ENCODE measurements at regions not wholly inside any gene's neighbourhood (a gene's known extent, or its start where the extent isn't known, plus 50 kb on each side); places are given as distances from the start of the nearest gene placed in this dataset.
A peak's percentile ranks its signal among the peaks of the same experiment; 100 is the strongest.

DNA sequence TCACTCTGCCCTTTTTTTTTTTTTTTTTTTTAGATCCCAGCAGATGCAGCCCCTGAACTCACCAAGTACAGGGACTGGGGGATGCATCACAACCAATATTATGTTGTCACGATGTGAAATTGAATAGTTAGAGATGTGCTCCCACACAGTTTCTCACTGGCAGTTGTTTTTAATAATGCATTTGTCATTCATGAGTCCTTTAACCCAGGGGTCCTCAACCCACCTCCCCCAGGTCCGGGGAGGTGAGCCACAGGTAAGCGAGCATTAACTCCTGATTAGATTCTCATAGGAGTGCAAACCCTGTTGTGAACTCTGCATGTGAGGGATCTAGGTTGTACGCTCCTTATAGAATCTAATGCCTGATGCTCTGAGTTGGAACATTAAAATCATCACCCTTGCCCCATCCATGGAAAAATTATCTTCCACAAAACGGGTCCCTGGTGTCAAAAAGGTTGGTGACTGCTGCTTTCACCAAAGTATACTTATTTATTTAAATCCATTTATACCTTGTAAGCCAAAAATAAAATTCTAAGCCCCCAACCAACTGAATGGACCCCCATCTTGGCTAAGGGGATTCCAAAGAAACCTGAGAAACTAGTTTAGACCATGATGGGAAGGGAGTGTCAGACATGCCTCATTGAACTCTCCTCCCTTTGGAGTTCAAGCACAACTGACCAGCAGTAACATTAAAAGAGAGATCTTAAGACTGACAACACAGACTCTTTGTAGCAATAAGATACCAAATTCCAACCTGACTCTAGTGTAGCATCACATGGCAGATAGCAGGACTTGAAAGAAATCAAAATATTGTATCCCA is 119.3 kb upstream of the ATP1A1 start:
- H3K4me3 ChIP-seq (ENCODE audit: low read length): no peak overlapping the region
- DNase-seq: no peak
- WGBS (ENCODE audit: insufficient coverage, low lambda C conversion rate): 100% methylated on average over 1 of the region's 5 CpGs
- no peaks in the 10 kb centered on the region for H3K27me3 ChIP-seq (ENCODE audit: control insufficient read depth, insufficient read depth, low read length)
- no peaks in the 10 kb centered on the region for H3K9me3 ChIP-seq (ENCODE audit: control insufficient read depth, low read depth, low read length)
- peaks cover 48% of the 10 kb centered on the region for H3K4me1 ChIP-seq (ENCODE audit: control insufficient read depth, insufficient read depth, low read length)
- peak overlapping the region; percentile 58 for H3K27ac ChIP-seq (ENCODE audit: low read length)
- H3K36me3 ChIP-seq (ENCODE audit: control insufficient read depth, insufficient read depth, low read length): no peaks in the 10 kb centered on the region

DNA sequence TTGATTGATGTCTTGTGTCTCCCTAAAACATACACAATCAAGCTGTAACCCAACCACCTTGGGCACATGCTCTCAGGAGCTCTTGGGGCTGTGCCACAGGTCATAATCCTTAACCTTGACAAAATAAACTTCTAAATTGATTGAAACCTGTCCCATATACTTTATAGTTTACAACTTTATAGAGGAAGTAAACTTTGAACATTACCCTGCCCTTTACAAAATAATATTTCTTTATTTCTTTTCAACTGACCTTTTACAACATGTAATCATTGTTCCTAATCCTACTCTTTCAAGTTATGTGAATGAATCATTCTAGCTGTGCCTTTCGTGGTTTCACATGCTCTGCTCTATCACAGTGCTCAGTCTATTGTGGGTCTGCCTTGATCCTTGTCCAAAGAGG is 118.3 kb upstream of the ATP1A1 start:
- H3K27ac ChIP-seq (ENCODE audit: low read length): peak overlapping the region; percentile 75
- no peaks in the 10 kb centered on the region for H3K27me3 ChIP-seq (ENCODE audit: control insufficient read depth, insufficient read depth, low read length)
- peaks cover 49% of the 10 kb centered on the region for H3K4me1 ChIP-seq (ENCODE audit: control insufficient read depth, insufficient read depth, low read length)
- peak; percentile 56 to 85 for DNase-seq
- H3K4me3 ChIP-seq (ENCODE audit: low read length): no peak overlapping the region
- WGBS (ENCODE audit: insufficient coverage, low lambda C conversion rate): no CpG with 5 or more reads among the region's 1 CpG
- H3K9me3 ChIP-seq (ENCODE audit: control insufficient read depth, low read depth, low read length): no peaks in the 10 kb centered on the region
- no peaks in the 10 kb centered on the region for H3K36me3 ChIP-seq (ENCODE audit: control insufficient read depth, insufficient read depth, low read length)

DNA sequence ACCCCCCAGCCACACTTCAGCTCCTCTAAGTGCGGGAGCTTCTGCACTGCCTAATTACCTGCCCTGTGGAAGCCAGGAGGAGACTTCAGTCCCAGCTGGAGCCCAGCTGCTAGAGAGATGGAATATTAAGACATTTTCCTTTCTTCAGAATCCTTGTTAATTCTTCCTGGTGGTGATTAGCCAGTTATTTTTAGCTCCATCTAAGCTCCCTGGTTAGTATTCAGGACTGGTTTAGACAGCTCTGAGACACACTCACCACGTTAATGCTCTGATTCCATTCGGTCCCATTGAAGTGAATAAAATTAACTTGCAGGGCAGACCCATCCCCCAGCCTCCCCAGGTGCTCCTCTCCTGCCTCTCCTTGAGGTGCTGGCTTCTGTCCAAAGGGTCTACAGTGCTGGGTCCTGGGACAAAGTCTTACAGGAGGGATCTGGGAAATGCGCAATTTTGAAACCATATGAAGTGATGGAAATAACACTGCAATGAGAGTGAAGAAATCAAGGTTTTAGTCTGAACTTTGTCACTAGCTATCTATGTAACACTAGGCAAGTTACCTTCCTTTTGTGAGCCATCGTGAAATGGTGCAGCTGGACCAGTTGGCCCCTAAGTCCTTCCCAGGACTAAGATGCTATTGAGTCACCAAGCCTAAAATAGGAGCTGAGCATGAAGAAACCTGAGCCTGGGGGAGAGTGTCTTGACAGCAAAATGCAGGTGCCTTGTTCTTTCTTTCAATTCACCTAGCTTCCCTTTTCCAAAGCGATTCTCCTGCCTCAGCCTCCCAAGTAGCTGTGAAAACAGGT is 117.4 kb upstream of the ATP1A1 start:
- Histone ChIP-seq H3K4me1 (ENCODE audit: control insufficient read depth, insufficient read depth, low read length) (peaks cover 58% of the 10 kb centered on the region), H3K36me3 (ENCODE audit: control insufficient read depth, insufficient read depth, low read length) (no peaks in the 10 kb centered on the region), H3K27ac (ENCODE audit: low read length) (peak overlapping the region; percentile 75), H3K27me3 (ENCODE audit: control insufficient read depth, insufficient read depth, low read length) (no peaks in the 10 kb centered on the region), H3K9me3 (ENCODE audit: control insufficient read depth, low read depth, low read length) (no peaks in the 10 kb centered on the region), H3K4me3 (ENCODE audit: low read length) (no peak overlapping the region)
- peak; percentile 72 to 89 for DNase-seq
- 60% methylated on average over 1 of the region's 6 CpGs for WGBS (ENCODE audit: insufficient coverage, low lambda C conversion rate)

DNA sequence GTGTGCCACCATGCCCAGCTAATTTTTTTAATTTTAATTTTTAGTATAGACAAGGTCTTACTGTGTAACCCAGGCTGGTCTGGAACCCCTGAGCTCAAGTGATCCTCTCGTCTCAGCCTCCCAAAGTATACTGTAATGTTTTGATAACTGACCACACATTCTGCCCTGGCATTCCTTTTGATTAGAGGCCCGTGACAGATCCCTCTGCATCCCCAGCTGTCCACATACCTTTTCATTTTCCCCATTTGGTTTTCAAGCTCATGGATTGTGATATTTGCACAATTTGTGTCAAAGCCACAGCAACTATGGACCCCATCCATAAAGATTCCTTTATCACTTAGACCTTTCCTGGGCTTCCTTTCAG is 116.8 kb upstream of the ATP1A1 start:
- no peak for DNase-seq
- H3K36me3 ChIP-seq (ENCODE audit: control insufficient read depth, insufficient read depth, low read length): no peaks in the 10 kb centered on the region
- no peak overlapping the region for H3K4me3 ChIP-seq (ENCODE audit: low read length)
- H3K27ac ChIP-seq (ENCODE audit: low read length): peak overlapping the region; percentile 75
- no CpG with 5 or more reads among the region's 2 CpGs for WGBS (ENCODE audit: insufficient coverage, low lambda C conversion rate)
- H3K27me3 ChIP-seq (ENCODE audit: control insufficient read depth, insufficient read depth, low read length): no peaks in the 10 kb centered on the region
- no peaks in the 10 kb centered on the region for H3K9me3 ChIP-seq (ENCODE audit: control insufficient read depth, low read depth, low read length)
- peaks cover 61% of the 10 kb centered on the region for H3K4me1 ChIP-seq (ENCODE audit: control insufficient read depth, insufficient read depth, low read length)

DNA sequence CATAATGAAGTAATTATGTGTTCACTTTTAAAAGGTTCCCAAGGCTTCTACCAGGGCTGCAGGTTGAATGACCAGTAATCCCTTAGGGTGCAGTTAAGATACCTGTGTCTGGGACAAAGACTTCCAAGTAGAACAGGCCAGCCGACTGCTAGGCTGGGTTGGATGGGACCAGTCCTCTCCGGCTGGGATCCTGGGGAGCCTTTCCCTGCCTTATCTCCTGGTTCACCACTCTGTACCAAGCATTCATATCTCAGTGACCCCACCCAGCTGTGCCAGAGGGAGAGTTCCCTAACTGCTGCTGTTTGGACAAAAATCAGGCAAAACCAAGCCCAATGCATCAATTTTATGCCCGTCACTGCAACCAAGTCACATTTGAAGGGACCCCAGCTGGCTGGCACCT is 116.2 kb upstream of the ATP1A1 start:
- Histone ChIP-seq H3K36me3 (ENCODE audit: control insufficient read depth, insufficient read depth, low read length) (no peaks in the 10 kb centered on the region), H3K9me3 (ENCODE audit: control insufficient read depth, low read depth, low read length) (no peaks in the 10 kb centered on the region), H3K4me1 (ENCODE audit: control insufficient read depth, insufficient read depth, low read length) (peaks cover 56% of the 10 kb centered on the region), H3K27me3 (ENCODE audit: control insufficient read depth, insufficient read depth, low read length) (no peaks in the 10 kb centered on the region), H3K4me3 (ENCODE audit: low read length) (no peak overlapping the region), H3K27ac (ENCODE audit: low read length) (peak overlapping the region; percentile 75)
- no CpG with 5 or more reads among the region's 3 CpGs for WGBS (ENCODE audit: insufficient coverage, low lambda C conversion rate)
- DNase-seq: peak in 1 of 2 donors; percentile 60

DNA sequence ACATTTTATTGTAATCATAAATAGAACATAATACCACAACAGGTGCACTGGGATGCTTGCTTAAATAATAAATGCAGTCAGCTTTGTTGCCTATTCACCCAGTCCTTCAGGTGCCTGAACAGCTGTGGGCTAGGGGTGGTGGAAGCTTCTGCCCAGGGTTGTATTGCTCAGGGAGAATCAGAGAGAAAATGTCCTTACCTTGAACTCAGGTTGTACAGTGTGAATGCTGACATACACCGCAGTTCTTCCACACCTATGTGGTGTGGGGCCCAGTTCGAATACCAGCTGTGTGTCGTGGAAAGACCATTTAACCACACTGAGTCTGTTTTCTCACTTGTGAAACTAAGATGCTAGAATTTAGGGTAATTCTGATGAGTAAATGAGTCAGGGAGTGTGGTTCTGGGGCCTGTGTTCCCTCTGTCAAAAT is 115.7 kb upstream of the ATP1A1 start:
- no CpG with 5 or more reads among the region's 3 CpGs for WGBS (ENCODE audit: insufficient coverage, low lambda C conversion rate)
- no peaks in the 10 kb centered on the region for H3K9me3 ChIP-seq (ENCODE audit: control insufficient read depth, low read depth, low read length)
- peaks cover 56% of the 10 kb centered on the region for H3K4me1 ChIP-seq (ENCODE audit: control insufficient read depth, insufficient read depth, low read length)
- no peaks in the 10 kb centered on the region for H3K36me3 ChIP-seq (ENCODE audit: control insufficient read depth, insufficient read depth, low read length)
- no peak overlapping the region for H3K4me3 ChIP-seq (ENCODE audit: low read length)
- H3K27ac ChIP-seq (ENCODE audit: low read length): peak overlapping the region; percentile 11
- H3K27me3 ChIP-seq (ENCODE audit: control insufficient read depth, insufficient read depth, low read length): no peaks in the 10 kb centered on the region
- no peak for DNase-seq

DNA sequence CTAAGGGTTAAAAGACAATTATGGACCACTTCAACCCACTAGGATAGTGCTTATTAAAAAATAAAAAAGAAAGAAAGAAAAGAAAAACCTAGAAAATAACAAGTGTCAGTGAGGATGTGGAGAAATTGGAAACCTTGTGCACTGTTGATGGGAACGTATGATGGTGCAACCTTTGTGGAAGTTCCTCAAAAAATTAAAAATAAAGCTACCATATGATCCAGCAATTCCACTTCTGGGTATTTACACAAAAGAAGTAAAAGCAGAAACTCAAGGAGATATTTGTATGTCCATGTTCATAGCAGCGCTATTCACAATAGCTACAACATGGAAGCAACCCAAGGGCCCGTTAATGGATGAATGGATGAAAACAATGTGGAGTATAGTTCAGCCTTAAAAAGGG is 115.2 kb upstream of the ATP1A1 start:
- Histone ChIP-seq H3K36me3 (ENCODE audit: control insufficient read depth, insufficient read depth, low read length) (no peaks in the 10 kb centered on the region), H3K4me1 (ENCODE audit: control insufficient read depth, insufficient read depth, low read length) (peaks cover 51% of the 10 kb centered on the region), H3K4me3 (ENCODE audit: low read length) (no peak overlapping the region), H3K27ac (ENCODE audit: low read length) (no peak overlapping the region), H3K27me3 (ENCODE audit: control insufficient read depth, insufficient read depth, low read length) (no peaks in the 10 kb centered on the region), H3K9me3 (ENCODE audit: control insufficient read depth, low read depth, low read length) (no peaks in the 10 kb centered on the region)
- WGBS (ENCODE audit: insufficient coverage, low lambda C conversion rate): 100% methylated on average over 1 of the region's 3 CpGs
- no peak for DNase-seq

DNA sequence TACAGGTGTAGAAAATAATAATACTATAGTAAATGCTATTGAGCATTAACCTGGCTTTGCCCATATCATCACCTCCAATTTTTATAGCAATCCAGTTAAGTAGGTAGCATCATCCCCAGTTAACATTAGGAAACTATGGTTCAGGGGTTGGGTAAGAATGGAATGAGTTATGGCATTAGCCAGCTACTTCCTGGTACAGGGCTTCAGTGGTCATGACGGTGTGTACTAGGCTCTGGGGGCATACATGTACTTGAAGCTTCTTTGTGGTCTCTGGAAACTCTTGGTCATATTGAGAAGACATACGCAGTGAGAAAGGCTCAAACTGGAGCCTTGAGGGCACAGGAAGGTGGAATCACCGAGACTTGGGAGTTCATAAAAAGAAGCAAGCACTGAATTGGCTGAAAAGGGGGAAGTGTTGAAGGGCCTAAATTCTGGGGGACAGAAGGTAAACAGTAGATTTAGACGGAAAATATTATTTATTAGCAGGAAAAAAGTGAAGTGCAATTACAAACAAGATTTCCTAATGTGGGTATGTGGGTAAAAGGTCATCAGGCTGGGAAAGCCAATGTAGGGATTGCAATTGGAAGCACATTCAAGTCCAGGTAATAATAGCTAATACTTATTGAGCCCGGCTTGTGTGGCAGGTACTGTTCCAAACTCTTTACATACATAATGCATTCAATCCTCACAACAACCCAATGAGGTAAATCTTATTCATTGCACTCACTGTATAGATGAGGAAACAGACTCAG is 114.2 kb upstream of the ATP1A1 start:
- Histone ChIP-seq H3K27me3 (ENCODE audit: control insufficient read depth, insufficient read depth, low read length) (no peaks in the 10 kb centered on the region), H3K9me3 (ENCODE audit: control insufficient read depth, low read depth, low read length) (no peaks in the 10 kb centered on the region), H3K4me3 (ENCODE audit: low read length) (no peak overlapping the region), H3K27ac (ENCODE audit: low read length) (no peak overlapping the region), H3K36me3 (ENCODE audit: control insufficient read depth, insufficient read depth, low read length) (no peaks in the 10 kb centered on the region), H3K4me1 (ENCODE audit: control insufficient read depth, insufficient read depth, low read length) (peaks cover 48% of the 10 kb centered on the region)
- DNase-seq: peak in 1 of 2 donors; percentile 34
- WGBS (ENCODE audit: insufficient coverage, low lambda C conversion rate): 75% methylated on average over 2 of the region's 5 CpGs

DNA sequence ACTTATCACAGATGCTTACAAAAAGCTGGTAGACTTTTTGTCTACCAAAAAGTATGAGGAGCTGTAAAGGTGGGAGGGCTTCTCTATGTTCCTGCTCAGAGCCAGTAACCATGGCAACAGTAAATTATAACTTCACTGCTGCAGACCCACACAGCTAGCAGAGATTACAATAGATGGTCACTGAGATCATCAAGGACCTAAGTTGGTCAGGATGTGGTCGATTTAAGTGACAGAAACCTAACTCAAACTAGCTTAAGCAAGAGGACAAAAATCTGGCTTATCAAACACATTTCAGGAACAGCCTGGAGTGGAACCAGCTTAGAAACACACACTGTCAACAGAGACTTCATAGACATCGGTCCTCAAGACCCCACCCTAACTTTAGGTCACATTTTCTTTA is 113.4 kb upstream of the ATP1A1 start:
- no peak overlapping the region for H3K27ac ChIP-seq (ENCODE audit: low read length)
- no peaks in the 10 kb centered on the region for H3K36me3 ChIP-seq (ENCODE audit: control insufficient read depth, insufficient read depth, low read length)
- no peaks in the 10 kb centered on the region for H3K9me3 ChIP-seq (ENCODE audit: control insufficient read depth, low read depth, low read length)
- no peak overlapping the region for H3K4me3 ChIP-seq (ENCODE audit: low read length)
- peaks cover 40% of the 10 kb centered on the region for H3K4me1 ChIP-seq (ENCODE audit: control insufficient read depth, insufficient read depth, low read length)
- WGBS (ENCODE audit: insufficient coverage, low lambda C conversion rate): no CpG with 5 or more reads among the region's 2 CpGs
- no peak for DNase-seq
- H3K27me3 ChIP-seq (ENCODE audit: control insufficient read depth, insufficient read depth, low read length): no peaks in the 10 kb centered on the region

DNA sequence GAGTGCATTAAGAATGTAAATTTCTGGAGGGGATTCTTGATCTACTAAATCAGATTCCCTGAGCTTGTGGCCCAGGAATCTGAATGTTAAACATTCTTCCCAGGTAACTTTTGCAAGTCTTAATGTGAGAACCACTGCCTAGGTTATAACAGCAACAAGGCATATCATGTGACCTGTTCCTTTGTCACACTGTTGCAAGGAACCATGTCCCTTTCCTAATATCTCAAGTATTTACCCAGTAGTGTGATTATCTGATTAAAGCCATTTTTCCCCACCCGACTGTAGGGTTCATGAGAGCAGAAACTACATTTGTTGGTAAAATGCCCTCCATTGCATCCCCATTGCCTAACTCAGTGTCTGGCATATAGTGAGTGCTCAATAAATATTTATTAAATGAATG is 112.9 kb upstream of the ATP1A1 start:
- Histone ChIP-seq H3K9me3 (ENCODE audit: control insufficient read depth, low read depth, low read length) (no peaks in the 10 kb centered on the region), H3K27me3 (ENCODE audit: control insufficient read depth, insufficient read depth, low read length) (no peaks in the 10 kb centered on the region), H3K4me3 (ENCODE audit: low read length) (no peak overlapping the region), H3K27ac (ENCODE audit: low read length) (peak overlapping the region; percentile 11), H3K36me3 (ENCODE audit: control insufficient read depth, insufficient read depth, low read length) (no peaks in the 10 kb centered on the region), H3K4me1 (ENCODE audit: control insufficient read depth, insufficient read depth, low read length) (peaks cover 37% of the 10 kb centered on the region)
- DNase-seq: peak in 1 of 2 donors; percentile 55
- WGBS (ENCODE audit: insufficient coverage, low lambda C conversion rate): no CpG with 5 or more reads among the region's 1 CpG

All from large intestine (tissue), 3 donors.